HCT116 (cell line): ENCODE measurements at regions not wholly inside any gene's neighbourhood (a gene's known extent, or its start where the extent isn't known, plus 50 kb on each side); places are given as distances from the start of the nearest gene placed in this dataset.

Experiments used
- ATAC-seq: fragments of 200-7000 bp; cut with Tn5 transposase; 2 replicates; pipeline ENCODE4 v1.9.1; 2020; ENCODE audit warnings: mild to moderate bottlenecking, moderate library complexity
- BruUV-seq: library from RNA; stranded (reverse); fragments of 400-500 nt; replicated peaks from 2 replicates; lab custom pipeline; 2021; lab: Mats Ljungman, UMichigan
- CTCF ChIA-PET: fragments of 300-600 bp; sonication (Branson Sonifier 250); formaldehyde crosslinking; loops from one replicate; lab custom pipeline; 2021; ENCODE audit warnings: antibody characterized with exemption; lab: Charles Lee
- POLR2A ChIA-PET: fragments of 300-600, 350-600 bp; sonication (Branson Sonifier 250); formaldehyde crosslinking; loops from one replicate; lab custom pipeline; 2021; ENCODE audit warnings: antibody characterized with exemption; lab: Charles Lee
- RAD21 ChIA-PET, 2 experiments: fragments of 300-600 bp; sonication (Branson Sonifier 250); formaldehyde crosslinking; loops; one replicate each; lab custom pipeline; 2023; ENCODE audit warnings: low total read pairs in 2 of 2; ENCODE audit not compliant: uncharacterized antibody in 2 of 2, unreplicated experiment in 2 of 2, low non-redundant PET in 1 of 2; lab: Charles Lee
- DNase-seq: peaks from one replicate; pipeline ENCODE4 v3.0.0-alpha.2; 2010; ENCODE audit warnings: low read depth, low spot score
- H2AFZ ChIP-seq: fragments of 200-600 bp; shearing (Covaris generic), sonication (generic); 2 replicates; pipeline ENCODE4 v1.6.1; 2017; ENCODE audit warnings: low read depth, mixed run types, mixed read lengths, antibody characterized with exemption, low read length; ENCODE audit not compliant: poor library complexity, severe bottlenecking
- H3K27ac ChIP-seq: 2 replicates; pipeline ENCODE4 v1.5.1; 2012; ENCODE audit warnings: low read depth, low read length
- H3K27me3 ChIP-seq: fragments of 200-600 bp; sonication (generic); 2 replicates; pipeline ENCODE4 v1.6.1; 2016; ENCODE audit warnings: mixed run types, low read length, mixed read lengths; ENCODE audit not compliant: insufficient read depth
- H3K36me3 ChIP-seq, 2 experiments: fragments of 200-500 bp in 1 of 2; fragments of 200-600 bp in 1 of 2; sonication (Bioruptor generic) in 1 of 2; sonication (generic) in 1 of 2; 2 replicates each; pipeline versions ENCODE4 v1.5.1 to v1.6.1; 2014 to 2016; ENCODE audit warnings: low read length in 2 of 2, inconsistent platforms in 1 of 2, mixed read lengths in 1 of 2, mixed run types in 1 of 2; ENCODE audit not compliant: insufficient read depth in 2 of 2, control insufficient read depth in 1 of 2
- H3K4me1 ChIP-seq, 2 experiments: fragments of 200-600 bp in 1 of 2; sonication (generic) in 1 of 2; 2 replicates each; pipeline versions ENCODE4 v1.5.1 to v1.6.1; 2012 to 2017; ENCODE audit warnings: low read length in 2 of 2, inconsistent platforms in 1 of 2, mild to moderate bottlenecking in 1 of 2, mixed read lengths in 1 of 2, mixed run types in 1 of 2, moderate library complexity in 1 of 2; ENCODE audit not compliant: insufficient read depth in 2 of 2, control insufficient read depth in 1 of 2
- H3K4me2 ChIP-seq: fragments of 200-600 bp; sonication (generic); 2 replicates; pipeline ENCODE4 v1.6.1; 2017; ENCODE audit warnings: mixed run types, low read length, mixed read lengths
- H3K4me3 ChIP-seq, 2 experiments: fragments of 200-600 bp in 1 of 2; sonication (generic) in 1 of 2; replicated peaks in 1 of 2; 2 replicates each; pipeline ENCODE4 v1.5.1; 2011 to 2016; ENCODE audit warnings: low read length in 2 of 2, control low read depth in 1 of 2, low read depth in 1 of 2, mild to moderate bottlenecking in 1 of 2, mixed read lengths in 1 of 2, mixed run types in 1 of 2
- H3K79me2 ChIP-seq: fragments of 200-600 bp; sonication (generic); 2 replicates; pipeline ENCODE4 v1.6.1; 2017; ENCODE audit warnings: mild to moderate bottlenecking, mixed run types, low read length, moderate library complexity, mixed read lengths; ENCODE audit not compliant: insufficient read depth
- H3K9ac ChIP-seq: fragments of 200-600 bp; sonication (generic); 2 replicates; pipeline ENCODE4 v1.6.1; 2016; ENCODE audit warnings: low read length, mixed read lengths
- H3K9me2 ChIP-seq: fragments of 200-600 bp; sonication (generic), shearing (Covaris generic); 2 replicates; pipeline ENCODE4 v1.6.1; 2017; ENCODE audit warnings: mixed run types, mild to moderate bottlenecking, moderate library complexity; ENCODE audit not compliant: insufficient read depth
- H3K9me3 ChIP-seq, 2 experiments: fragments of 200-500 bp in 1 of 2; fragments of 200-600 bp in 1 of 2; sonication (Bioruptor generic) in 1 of 2; sonication (generic) in 1 of 2; 2 replicates each; pipeline ENCODE4 v1.6.1; 2014 to 2017; ENCODE audit warnings: low read length in 2 of 2, mixed read lengths in 2 of 2, inconsistent platforms in 1 of 2, low read depth in 1 of 2, mild to moderate bottlenecking in 1 of 2, mixed run types in 1 of 2, moderate library complexity in 1 of 2; ENCODE audit not compliant: control insufficient read depth in 1 of 2, insufficient read depth in 1 of 2
- H4K20me1 ChIP-seq: fragments of 200-600 bp; sonication (generic), shearing (Covaris generic); 2 replicates; pipeline ENCODE4 v1.6.1; 2017; ENCODE audit warnings: mixed run types, mild to moderate bottlenecking, moderate library complexity; ENCODE audit not compliant: insufficient read depth
- CEBPB ChIP-seq: IDR thresholded peaks from 2 replicates; pipeline ENCODE4 v1.6.1; 2012; ENCODE audit warnings: low read depth
- EZH2phosphoT487 ChIP-seq: fragments of 200-600 bp; IDR thresholded peaks from 2 replicates; pipeline ENCODE4 v1.6.1; 2018; ENCODE audit warnings: antibody characterized with exemption, borderline replicate concordance
- TCF7L2 ChIP-seq: IDR thresholded peaks from 2 replicates; pipeline ENCODE4 v1.7.0; 2011; ENCODE audit warnings: borderline replicate concordance, inconsistent platforms; ENCODE audit not compliant: insufficient read depth, insufficient read length; ENCODE audit errors: extremely low read depth
- intact Hi-C: fragments of 100-400 bp; cut with micrococcal nuclease; formaldehyde crosslinking; loops from 2 replicates; pipeline ENCODE4 v1.10.0; 2022
- TF ChIP-seq, protein P1 (sequence below): IDR thresholded peaks from 2 replicates; pipeline ENCODE4 v1.6.1; 2011; ENCODE audit warnings: mild to moderate bottlenecking, low read length, moderate library complexity; ENCODE audit not compliant: insufficient replicate concordance; ENCODE audit errors: extremely low read depth
- TF ChIP-seq, protein P2 (sequence below), 3 experiments: fragments of 200-600 bp in 1 of 3; sonication (generic) in 1 of 3; IDR thresholded peaks in 2 of 3; conservative IDR thresholded peaks in 1 of 3; 2 replicates each; pipeline ENCODE4 v1.5.1; 2012 to 2017; ENCODE audit warnings: low read depth in 2 of 3, low read length in 2 of 3, antibody characterized with exemption in 1 of 3, borderline replicate concordance in 1 of 3, control low read depth in 1 of 3, mild to moderate bottlenecking in 1 of 3, mixed read lengths in 1 of 3, mixed run types in 1 of 3, moderate library complexity in 1 of 3; ENCODE audit not compliant: insufficient read depth in 1 of 3

- ChIA-PET POLR2A (no interaction called here), RAD21 (no interaction called here), CTCF (no interaction called here)
- no peaks in the 10 kb centered on the region for H3K79me2 ChIP-seq
- no peaks in the 10 kb centered on the region for H3K36me3 ChIP-seq
- H3K4me2 ChIP-seq = no peak overlapping the region
- H3K27ac ChIP-seq = no peak overlapping the region
- no TSS peak for BruUV-seq
- no peak for TF ChIP-seq EZH2phosphoT487
- peak; percentile 60 for TF ChIP-seq TCF7L2
- no peak for TF ChIP-seq CEBPB
- TF ChIP-seq, protein P1, sequence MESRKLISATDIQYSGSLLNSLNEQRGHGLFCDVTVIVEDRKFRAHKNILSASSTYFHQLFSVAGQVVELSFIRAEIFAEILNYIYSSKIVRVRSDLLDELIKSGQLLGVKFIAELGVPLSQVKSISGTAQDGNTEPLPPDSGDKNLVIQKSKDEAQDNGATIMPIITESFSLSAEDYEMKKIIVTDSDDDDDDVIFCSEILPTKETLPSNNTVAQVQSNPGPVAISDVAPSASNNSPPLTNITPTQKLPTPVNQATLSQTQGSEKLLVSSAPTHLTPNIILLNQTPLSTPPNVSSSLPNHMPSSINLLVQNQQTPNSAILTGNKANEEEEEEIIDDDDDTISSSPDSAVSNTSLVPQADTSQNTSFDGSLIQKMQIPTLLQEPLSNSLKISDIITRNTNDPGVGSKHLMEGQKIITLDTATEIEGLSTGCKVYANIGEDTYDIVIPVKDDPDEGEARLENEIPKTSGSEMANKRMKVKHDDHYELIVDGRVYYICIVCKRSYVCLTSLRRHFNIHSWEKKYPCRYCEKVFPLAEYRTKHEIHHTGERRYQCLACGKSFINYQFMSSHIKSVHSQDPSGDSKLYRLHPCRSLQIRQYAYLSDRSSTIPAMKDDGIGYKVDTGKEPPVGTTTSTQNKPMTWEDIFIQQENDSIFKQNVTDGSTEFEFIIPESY = no peak
- TF ChIP-seq, protein P2, sequence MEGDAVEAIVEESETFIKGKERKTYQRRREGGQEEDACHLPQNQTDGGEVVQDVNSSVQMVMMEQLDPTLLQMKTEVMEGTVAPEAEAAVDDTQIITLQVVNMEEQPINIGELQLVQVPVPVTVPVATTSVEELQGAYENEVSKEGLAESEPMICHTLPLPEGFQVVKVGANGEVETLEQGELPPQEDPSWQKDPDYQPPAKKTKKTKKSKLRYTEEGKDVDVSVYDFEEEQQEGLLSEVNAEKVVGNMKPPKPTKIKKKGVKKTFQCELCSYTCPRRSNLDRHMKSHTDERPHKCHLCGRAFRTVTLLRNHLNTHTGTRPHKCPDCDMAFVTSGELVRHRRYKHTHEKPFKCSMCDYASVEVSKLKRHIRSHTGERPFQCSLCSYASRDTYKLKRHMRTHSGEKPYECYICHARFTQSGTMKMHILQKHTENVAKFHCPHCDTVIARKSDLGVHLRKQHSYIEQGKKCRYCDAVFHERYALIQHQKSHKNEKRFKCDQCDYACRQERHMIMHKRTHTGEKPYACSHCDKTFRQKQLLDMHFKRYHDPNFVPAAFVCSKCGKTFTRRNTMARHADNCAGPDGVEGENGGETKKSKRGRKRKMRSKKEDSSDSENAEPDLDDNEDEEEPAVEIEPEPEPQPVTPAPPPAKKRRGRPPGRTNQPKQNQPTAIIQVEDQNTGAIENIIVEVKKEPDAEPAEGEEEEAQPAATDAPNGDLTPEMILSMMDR (IDR thresholded peaks at IDR 0.05 in 2 of 3, conservative IDR thresholded peaks at IDR 0.05 in 1 of 3; ENCODE audit: borderline replicate concordance in 1 of 3, insufficient read depth in 1 of 3, low read depth in 2 of 3, low read length in 2 of 3) = no peak
- H3K4me3 ChIP-seq = no peak overlapping the region
- no peak overlapping the region for H2AFZ ChIP-seq
- H3K4me1 ChIP-seq = no peaks in the 10 kb centered on the region
- H3K9ac ChIP-seq = no peak overlapping the region
- H4K20me1 ChIP-seq = no peaks in the 10 kb centered on the region
- DNase-seq = no peak
- H3K27me3 ChIP-seq = no peaks in the 10 kb centered on the region
- H3K9me3 ChIP-seq = no peaks in the 10 kb centered on the region
- H3K9me2 ChIP-seq = no peaks in the 10 kb centered on the region
- intact Hi-C loops = no loop called here
- no peak for ATAC-seq
These were observed 197.2 kb upstream of the PROX1 start for GRCh38 chr1:213790565-213790964.
